GM19193 (cell line): ENCODE measurements at regions not wholly inside any gene's neighbourhood (a gene's known extent, or its start where the extent isn't known, plus 50 kb on each side); places are given as distances from the start of the nearest gene placed in this dataset.

Source experiments
- POLR2A ChIP-seq: IDR thresholded peaks from 4 replicates; pipeline ENCODE4 v1.6.1; 2011; ENCODE audit not compliant: insufficient read depth, insufficient read length; ENCODE audit errors: extremely low read depth

- no peak for TF ChIP-seq POLR2A
These were observed 1931.0 kb upstream of the CDH6 start for GRCh38 chr5:29262339-29263123.

GRCh38 chr5:29261213-29261612 lies 1932.3 kb upstream of the CDH6 start:
- no peak for TF ChIP-seq POLR2A

GRCh38 chr5:29252390-29252789 lies 1941.1 kb upstream of the CDH6 start:
- TF ChIP-seq POLR2A: no peak

GRCh38 chr5:29247346-29248028 lies 1946.0 kb upstream of the CDH6 start:
- TF ChIP-seq POLR2A: no peak

- TF ChIP-seq POLR2A: no peak
These were observed 1953.1 kb upstream of the CDH6 start for GRCh38 chr5:29240379-29240778.

- no peak for TF ChIP-seq POLR2A
These were observed 1953.9 kb upstream of the CDH6 start for GRCh38 chr5:29239606-29240005.

- no peak for TF ChIP-seq POLR2A
These were observed 1955.4 kb upstream of the CDH6 start for GRCh38 chr5:29238115-29238514.

- TF ChIP-seq POLR2A: no peak
These were observed 1962.3 kb upstream of the CDH6 start for GRCh38 chr5:29231154-29231553.

- TF ChIP-seq POLR2A: no peak
These were observed 1962.9 kb upstream of the CDH6 start for GRCh38 chr5:29230591-29230990.

- TF ChIP-seq POLR2A: no peak
These were observed 1964.0 kb upstream of the CDH6 start for GRCh38 chr5:29229461-29229860.

GRCh38 chr5:29218138-29218537 lies 1975.3 kb upstream of the CDH6 start:
- no peak for TF ChIP-seq POLR2A

GRCh38 chr5:29214839-29215238 lies 1978.6 kb upstream of the CDH6 start:
- no peak for TF ChIP-seq POLR2A

GRCh38 chr5:29213475-29213874 lies 1980.0 kb upstream of the CDH6 start:
- no peak for TF ChIP-seq POLR2A

- TF ChIP-seq POLR2A: no peak
These were observed 1985.5 kb upstream of the CDH6 start for GRCh38 chr5:29208024-29208423.

- no peak for TF ChIP-seq POLR2A
These were observed 1990.4 kb upstream of the CDH6 start for GRCh38 chr5:29203049-29203448.
